Amniotic stem cell (primary cell): ENCODE measurements at regions not wholly inside any gene's neighbourhood (a gene's known extent, or its start where the extent isn't known, plus 50 kb on each side); places are given as distances from the start of the nearest gene placed in this dataset.
A peak's percentile ranks its signal among the peaks of the same experiment; 100 is the strongest.
"Not testable (repeated sequence)": the region's sequence is repeated elsewhere in the genome, so short reads cannot be mapped to it uniquely, and the experiment has no call there.

Source experiments
- DNase-seq: peaks from one replicate; lab custom pipeline; 2025; lab: John Stamatoyannopoulos, UW

- peak; percentile 67 for DNase-seq
Observed at GRCh38 chr16:85514598-85515318, 98.4 kb upstream of the GSE1 start.

GRCh38 chr16:85515319-85515745 is 97.8 kb upstream of the GSE1 start:
- no peak for DNase-seq

- DNase-seq: no peak
Observed at GRCh38 chr16:85515830-85516397, 97.2 kb upstream of the GSE1 start.

- no peak for DNase-seq
Observed at GRCh38 chr16:85517154-85517553, 96.0 kb upstream of the GSE1 start.

- DNase-seq: no peak
Observed at GRCh38 chr16:85517563-85518179, 95.5 kb upstream of the GSE1 start.

GRCh38 chr16:85518398-85519049 is 94.6 kb upstream of the GSE1 start:
- no peak for DNase-seq

GRCh38 chr16:85519050-85519440 is 94.1 kb upstream of the GSE1 start:
- DNase-seq: not testable (repeated sequence)

- DNase-seq: no peak
Observed at GRCh38 chr16:85519540-85520231, 93.4 kb upstream of the GSE1 start.

- no peak for DNase-seq
Observed at GRCh38 chr16:85520853-85521521, 92.1 kb upstream of the GSE1 start.

GRCh38 chr16:85521552-85522307 is 91.4 kb upstream of the GSE1 start:
- no peak for DNase-seq

- DNase-seq: no peak
Observed at GRCh38 chr16:85522308-85522841, 90.7 kb upstream of the GSE1 start.

- no peak for DNase-seq
Observed at GRCh38 chr16:85522842-85523601, 90.1 kb upstream of the GSE1 start.

GRCh38 chr16:85523602-85524364 is 89.3 kb upstream of the GSE1 start:
- no peak for DNase-seq

GRCh38 chr16:85524365-85524629 is 88.8 kb upstream of the GSE1 start:
- no peak for DNase-seq

- no peak for DNase-seq
Observed at GRCh38 chr16:85524630-85525419, 88.3 kb upstream of the GSE1 start.

- DNase-seq: no peak
Observed at GRCh38 chr16:85525420-85526184, 87.5 kb upstream of the GSE1 start.

GRCh38 chr16:85526185-85526974 is 86.7 kb upstream of the GSE1 start:
- no peak for DNase-seq
